Stomach (tissue), 4 donors: ENCODE measurements at regions not wholly inside any gene's neighbourhood (a gene's known extent, or its start where the extent isn't known, plus 50 kb on each side); places are given as distances from the start of the nearest gene placed in this dataset.

Source experiments
- CTCF ChIP-seq, 7 experiments: fragments of 450-650 bp in 4 of 7; fragments of 200-600 bp in 3 of 7; sonication (generic) in 3 of 7; IDR thresholded peaks; one replicate each; pipeline ENCODE4 v1.5.1; 2016 to 2019; ENCODE audit warnings: antibody characterized with exemption in 7 of 7, control low read depth in 2 of 7, mild to moderate bottlenecking in 1 of 7
- EP300 ChIP-seq: sonication (generic); formaldehyde crosslinking; IDR thresholded peaks from one replicate; pipeline ENCODE4 v1.6.1; 2017; ENCODE audit warnings: antibody characterized with exemption
- POLR2A ChIP-seq, 4 donors: fragments of 450-650 bp; IDR thresholded peaks; one replicate each; pipeline ENCODE4 v1.6.1; 2016; ENCODE audit warnings: antibody characterized with exemption in 4 of 4, control low read depth in 2 of 4, mild to moderate bottlenecking in 1 of 4, moderate library complexity in 1 of 4

- TF ChIP-seq CTCF (IDR thresholded peaks at IDR 0.05) (no peak), POLR2A (IDR thresholded peaks at IDR 0.05) (no peak), EP300 (no peak)
Observed at GRCh38 chr2:67867735-67868134, 195.1 kb downstream of the C1D start.
